NCI-H460 (cell line): ENCODE measurements at regions not wholly inside any gene's neighbourhood (a gene's known extent, or its start where the extent isn't known, plus 50 kb on each side); places are given as distances from the start of the nearest gene placed in this dataset.
"Not testable (repeated sequence)": the region's sequence is repeated elsewhere in the genome, so short reads cannot be mapped to it uniquely, and the experiment has no call there.

ENCODE experiments used
- DNase-seq: peaks from one replicate; pipeline ENCODE4 v3.0.0-alpha.2; 2016; ENCODE audit warnings: low read depth; ENCODE audit errors: extremely low read depth

GRCh38 chr12:131460520-131460919, 250.4 kb upstream of the SFSWAP start:
- DNase-seq = no peak

- DNase-seq = no peak
These were observed 249.8 kb upstream of the SFSWAP start for GRCh38 chr12:131461096-131461495.

GRCh38 chr12:131463174-131463573, 247.7 kb upstream of the SFSWAP start:
- no peak for DNase-seq

GRCh38 chr12:131464081-131464480, 246.8 kb upstream of the SFSWAP start:
- no peak for DNase-seq

- no peak for DNase-seq
These were observed 244.6 kb upstream of the SFSWAP start for GRCh38 chr12:131466306-131466705.

GRCh38 chr12:131466932-131467331, 244.0 kb upstream of the SFSWAP start:
- no peak for DNase-seq

- no peak for DNase-seq
These were observed 242.7 kb upstream of the SFSWAP start for GRCh38 chr12:131468206-131468605.

- DNase-seq = not testable (repeated sequence)
These were observed 240.9 kb upstream of the SFSWAP start for GRCh38 chr12:131469945-131470344.

GRCh38 chr12:131471271-131471905, 239.5 kb upstream of the SFSWAP start:
- no peak for DNase-seq

GRCh38 chr12:131471946-131472732, 238.8 kb upstream of the SFSWAP start:
- no peak for DNase-seq

- DNase-seq = no peak
These were observed 237.6 kb upstream of the SFSWAP start for GRCh38 chr12:131473261-131473660.

GRCh38 chr12:131473741-131474709, 236.9 kb upstream of the SFSWAP start:
- no peak for DNase-seq

GRCh38 chr12:131475012-131475411, 235.9 kb upstream of the SFSWAP start:
- DNase-seq = not testable (repeated sequence)

GRCh38 chr12:131477613-131478012, 233.3 kb upstream of the SFSWAP start:
- no peak for DNase-seq

GRCh38 chr12:131478468-131478867, 232.4 kb upstream of the SFSWAP start:
- DNase-seq = no peak

- no peak for DNase-seq
These were observed 228.7 kb upstream of the SFSWAP start for GRCh38 chr12:131482199-131482598.

GRCh38 chr12:131482686-131483085, 228.2 kb upstream of the SFSWAP start:
- no peak for DNase-seq

GRCh38 chr12:131486451-131487230, 224.2 kb upstream of the SFSWAP start:
- no peak for DNase-seq

- DNase-seq = no peak
These were observed 223.3 kb upstream of the SFSWAP start for GRCh38 chr12:131487388-131488124.

GRCh38 chr12:131489718-131490117, 221.2 kb upstream of the SFSWAP start:
- DNase-seq = no peak
